NT2/D1 (cell line): ENCODE measurements at regions not wholly inside any gene's neighbourhood (a gene's known extent, or its start where the extent isn't known, plus 50 kb on each side); places are given as distances from the start of the nearest gene placed in this dataset.

ENCODE experiments used
- DNase-seq: peaks from one replicate; pipeline ENCODE4 v3.0.0-alpha.2; 2011; ENCODE audit warnings: low read depth, low spot score
- H3K27me3 ChIP-seq: 2 replicates; pipeline ENCODE4 v1.6.0; 2011; ENCODE audit warnings: mild to moderate bottlenecking; ENCODE audit not compliant: insufficient read length, insufficient read depth
- H3K36me3 ChIP-seq: 2 replicates; pipeline ENCODE4 v1.6.1; 2011; ENCODE audit warnings: mild to moderate bottlenecking, low read length, mixed read lengths; ENCODE audit not compliant: insufficient read depth, insufficient read length
- H3K4me1 ChIP-seq: 2 replicates; pipeline ENCODE4 v1.5.1; 2011; ENCODE audit not compliant: insufficient read depth, insufficient read length
- H3K4me3 ChIP-seq: 2 replicates; pipeline ENCODE4 v1.5.1; 2011; ENCODE audit warnings: low read depth; ENCODE audit not compliant: insufficient read length
- H3K9ac ChIP-seq: 2 replicates; pipeline ENCODE4 v1.6.0; 2011; ENCODE audit warnings: low read depth; ENCODE audit not compliant: insufficient read length
- H3K9me3 ChIP-seq: 2 replicates; pipeline ENCODE4 v1.5.1; 2011; ENCODE audit warnings: mild to moderate bottlenecking, low read length; ENCODE audit not compliant: insufficient read depth
- SUZ12 ChIP-seq: IDR thresholded peaks from 2 replicates; pipeline ENCODE4 v1.6.1; 2011; ENCODE audit not compliant: insufficient read length, insufficient read depth; ENCODE audit errors: extremely low read depth
- YY1 ChIP-seq: IDR thresholded peaks from 2 replicates; pipeline ENCODE4 v1.6.1; 2011; ENCODE audit not compliant: insufficient read length, insufficient read depth
- ZNF274 ChIP-seq: IDR thresholded peaks from 2 replicates; pipeline ENCODE4 v1.6.1; 2011; ENCODE audit warnings: mild to moderate bottlenecking, low read depth, low read length

- H3K4me1 ChIP-seq, result no peaks in the 10 kb centered on the region
- H3K9ac ChIP-seq, result no peak overlapping the region
- no peaks in the 10 kb centered on the region for H3K36me3 ChIP-seq
- no peak for DNase-seq
- no peaks in the 10 kb centered on the region for H3K9me3 ChIP-seq
- H3K4me3 ChIP-seq, result no peak overlapping the region
- no peak for TF ChIP-seq YY1
- TF ChIP-seq SUZ12, result no peak
- TF ChIP-seq ZNF274, result no peak
- H3K27me3 ChIP-seq, result no peaks in the 10 kb centered on the region
Measured at GRCh38 chr7:84372155-84372621, 177.6 kb upstream of the SEMA3A start.

- DNase-seq, result no peak
- no peaks in the 10 kb centered on the region for H3K36me3 ChIP-seq
Measured at GRCh38 chr7:84370114-84370513, 175.5 kb upstream of the SEMA3A start.

GRCh38 chr7:84368122-84368521 is 173.5 kb upstream of the SEMA3A start:
- DNase-seq, result no peak
- no peaks in the 10 kb centered on the region for H3K4me1 ChIP-seq
- H3K4me3 ChIP-seq, result no peak overlapping the region
- H3K9me3 ChIP-seq, result no peaks in the 10 kb centered on the region
- H3K9ac ChIP-seq, result no peak overlapping the region
- no peaks in the 10 kb centered on the region for H3K27me3 ChIP-seq
- TF ChIP-seq ZNF274 (no peak), SUZ12 (no peak), YY1 (no peak)
- H3K36me3 ChIP-seq, result no peaks in the 10 kb centered on the region

More at GRCh38 chr7:84370114-84370513, 175.5 kb upstream of the SEMA3A start:
- no peak overlapping the region for H3K4me3 ChIP-seq
- H3K9ac ChIP-seq, result no peak overlapping the region
- H3K4me1 ChIP-seq, result no peaks in the 10 kb centered on the region
- TF ChIP-seq SUZ12 (no peak), YY1 (no peak), ZNF274 (no peak)
- no peaks in the 10 kb centered on the region for H3K27me3 ChIP-seq
- no peaks in the 10 kb centered on the region for H3K9me3 ChIP-seq

- no peaks in the 10 kb centered on the region for H3K36me3 ChIP-seq
- no peaks in the 10 kb centered on the region for H3K9me3 ChIP-seq
- no peaks in the 10 kb centered on the region for H3K27me3 ChIP-seq
- DNase-seq, result peak; percentile 28
- no peaks in the 10 kb centered on the region for H3K4me1 ChIP-seq
- H3K4me3 ChIP-seq, result no peak overlapping the region
- H3K9ac ChIP-seq, result no peak overlapping the region
- TF ChIP-seq ZNF274, result no peak
- no peak for TF ChIP-seq YY1
- TF ChIP-seq SUZ12, result no peak
Measured at GRCh38 chr7:84364708-84365107, 170.1 kb upstream of the SEMA3A start.

DNA sequence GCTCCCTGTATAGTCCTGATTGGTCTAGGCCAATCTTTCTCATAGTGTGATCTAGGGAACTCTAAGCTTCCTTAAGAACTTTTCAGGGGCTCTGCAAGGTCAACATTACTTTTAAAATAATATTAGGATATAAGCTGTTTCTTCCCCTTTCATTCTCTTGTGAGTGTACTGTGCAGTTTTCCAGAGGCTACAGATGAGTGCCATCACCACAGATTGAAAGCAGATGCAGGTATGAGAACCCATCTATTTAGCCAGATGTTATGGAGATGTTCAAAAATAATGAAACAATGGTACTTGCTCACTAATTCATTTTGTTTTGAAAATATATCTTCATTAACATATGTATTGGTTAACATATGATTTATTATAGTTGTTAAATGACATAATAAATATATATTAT is 169.2 kb upstream of the SEMA3A start:
- TF ChIP-seq ZNF274, result no peak
- TF ChIP-seq SUZ12, result no peak
- no peak for TF ChIP-seq YY1
- DNase-seq, result no peak
- H3K4me3 ChIP-seq, result no peak overlapping the region
- H3K9me3 ChIP-seq, result no peaks in the 10 kb centered on the region
- no peaks in the 10 kb centered on the region for H3K36me3 ChIP-seq
- no peaks in the 10 kb centered on the region for H3K4me1 ChIP-seq
- no peak overlapping the region for H3K9ac ChIP-seq
- H3K27me3 ChIP-seq, result no peaks in the 10 kb centered on the region

- Histone ChIP-seq H3K9ac (no peak overlapping the region), H3K27me3 (no peaks in the 10 kb centered on the region), H3K36me3 (no peaks in the 10 kb centered on the region), H3K4me1 (no peaks in the 10 kb centered on the region), H3K9me3 (no peaks in the 10 kb centered on the region), H3K4me3 (no peak overlapping the region)
- no peak for DNase-seq
- no peak for TF ChIP-seq ZNF274
- TF ChIP-seq YY1, result no peak
- TF ChIP-seq SUZ12, result no peak
Measured at GRCh38 chr7:84362828-84363227, 168.2 kb upstream of the SEMA3A start.

DNA sequence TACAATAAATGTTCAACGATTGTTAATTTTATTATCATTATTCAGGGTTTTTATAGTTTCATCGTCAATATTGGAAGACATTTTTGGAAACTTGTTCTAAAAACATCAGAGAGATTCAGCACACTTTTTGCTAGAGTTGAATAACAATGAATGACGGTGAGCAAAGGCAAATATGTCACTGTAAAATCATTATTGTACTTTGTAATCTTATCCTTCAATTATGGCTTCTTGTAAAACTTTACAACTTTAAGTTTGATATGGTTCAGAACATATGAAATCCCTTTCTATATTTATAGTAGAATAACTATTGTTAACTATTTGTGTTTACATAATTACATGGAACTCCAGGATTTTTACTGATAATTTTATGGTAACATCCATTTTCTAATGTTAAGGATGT is 167.8 kb upstream of the SEMA3A start:
- no peak overlapping the region for H3K9ac ChIP-seq
- no peak overlapping the region for H3K4me3 ChIP-seq
- H3K9me3 ChIP-seq, result no peaks in the 10 kb centered on the region
- TF ChIP-seq YY1, result no peak
- TF ChIP-seq ZNF274, result no peak
- TF ChIP-seq SUZ12, result no peak
- H3K4me1 ChIP-seq, result no peaks in the 10 kb centered on the region
- no peaks in the 10 kb centered on the region for H3K27me3 ChIP-seq
- DNase-seq, result no peak
- H3K36me3 ChIP-seq, result no peaks in the 10 kb centered on the region
